Kidney epithelial cell (primary cell): ENCODE measurements at regions not wholly inside any gene's neighbourhood (a gene's known extent, or its start where the extent isn't known, plus 50 kb on each side); places are given as distances from the start of the nearest gene placed in this dataset.

Experiments used
- DNase-seq: peaks from one replicate; pipeline ENCODE4 v3.0.0-alpha.2; 2010; ENCODE audit warnings: low read depth
- H3K27me3 ChIP-seq: 2 replicates; pipeline ENCODE4 v1.6.0; 2011; ENCODE audit warnings: low read length; ENCODE audit not compliant: control insufficient read depth, insufficient read depth
- H3K36me3 ChIP-seq: 2 replicates; pipeline ENCODE4 v1.5.1; 2011; ENCODE audit warnings: low read length; ENCODE audit not compliant: control insufficient read depth, insufficient read depth
- H3K4me3 ChIP-seq: 2 replicates; pipeline ENCODE4 v1.5.1; 2011; ENCODE audit warnings: low read depth, mild to moderate bottlenecking, control low read depth, low read length
- TF ChIP-seq, protein P1 (sequence below): IDR thresholded peaks from 2 replicates; pipeline ENCODE4 v1.5.1; 2011; ENCODE audit warnings: mild to moderate bottlenecking, moderate library complexity, low read length, control low read depth, inconsistent platforms; ENCODE audit not compliant: insufficient read depth, poor library complexity, severe bottlenecking

DNA sequence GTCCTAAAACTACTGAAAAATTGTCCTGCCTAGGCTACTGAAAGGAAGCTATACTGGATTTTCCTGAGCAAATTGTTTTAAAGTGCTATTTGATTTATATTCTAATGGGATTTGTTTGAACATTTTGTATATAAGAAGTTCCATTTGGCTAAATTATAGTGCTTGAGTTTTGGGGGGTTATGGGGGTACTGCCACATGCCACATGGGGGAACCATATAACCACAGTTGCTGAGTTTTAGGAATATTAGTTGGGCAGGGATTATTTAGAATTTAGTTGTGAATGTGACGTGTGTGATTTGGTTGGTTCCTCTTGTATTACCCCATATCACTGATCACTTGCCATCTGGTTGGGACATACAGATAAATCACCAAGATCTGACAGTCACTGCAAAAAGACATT, 224.5 kb upstream of the TAPT1 start:
- no peaks in the 10 kb centered on the region for H3K27me3 ChIP-seq
- H3K36me3 ChIP-seq, result no peaks in the 10 kb centered on the region
- no peak overlapping the region for H3K4me3 ChIP-seq
- TF ChIP-seq, protein P1, sequence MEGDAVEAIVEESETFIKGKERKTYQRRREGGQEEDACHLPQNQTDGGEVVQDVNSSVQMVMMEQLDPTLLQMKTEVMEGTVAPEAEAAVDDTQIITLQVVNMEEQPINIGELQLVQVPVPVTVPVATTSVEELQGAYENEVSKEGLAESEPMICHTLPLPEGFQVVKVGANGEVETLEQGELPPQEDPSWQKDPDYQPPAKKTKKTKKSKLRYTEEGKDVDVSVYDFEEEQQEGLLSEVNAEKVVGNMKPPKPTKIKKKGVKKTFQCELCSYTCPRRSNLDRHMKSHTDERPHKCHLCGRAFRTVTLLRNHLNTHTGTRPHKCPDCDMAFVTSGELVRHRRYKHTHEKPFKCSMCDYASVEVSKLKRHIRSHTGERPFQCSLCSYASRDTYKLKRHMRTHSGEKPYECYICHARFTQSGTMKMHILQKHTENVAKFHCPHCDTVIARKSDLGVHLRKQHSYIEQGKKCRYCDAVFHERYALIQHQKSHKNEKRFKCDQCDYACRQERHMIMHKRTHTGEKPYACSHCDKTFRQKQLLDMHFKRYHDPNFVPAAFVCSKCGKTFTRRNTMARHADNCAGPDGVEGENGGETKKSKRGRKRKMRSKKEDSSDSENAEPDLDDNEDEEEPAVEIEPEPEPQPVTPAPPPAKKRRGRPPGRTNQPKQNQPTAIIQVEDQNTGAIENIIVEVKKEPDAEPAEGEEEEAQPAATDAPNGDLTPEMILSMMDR, result no peak
- no peak for DNase-seq

DNA sequence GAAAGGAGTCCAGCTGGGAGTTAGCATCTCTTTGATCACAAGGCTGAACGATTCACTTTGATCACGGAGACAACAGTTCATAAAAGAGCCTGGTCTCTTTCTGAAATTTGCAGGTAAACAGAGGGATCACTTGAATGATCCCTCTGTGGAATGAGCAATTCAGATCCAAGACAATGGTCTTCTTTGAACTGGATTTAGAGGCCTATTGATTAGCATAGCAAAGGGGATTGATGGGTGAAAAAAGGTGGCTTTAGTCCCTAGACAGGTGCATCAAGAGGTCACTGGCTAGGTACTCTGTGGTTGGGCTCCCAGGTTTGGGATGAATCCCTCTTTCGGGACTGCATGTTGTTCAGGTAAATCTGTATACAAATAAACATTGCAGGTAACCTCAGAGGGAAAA, 223.8 kb upstream of the TAPT1 start:
- no peaks in the 10 kb centered on the region for H3K27me3 ChIP-seq
- H3K4me3 ChIP-seq, result no peak overlapping the region
- no peak for DNase-seq
- H3K36me3 ChIP-seq, result no peaks in the 10 kb centered on the region
- TF ChIP-seq, protein P1, result no peak

DNA sequence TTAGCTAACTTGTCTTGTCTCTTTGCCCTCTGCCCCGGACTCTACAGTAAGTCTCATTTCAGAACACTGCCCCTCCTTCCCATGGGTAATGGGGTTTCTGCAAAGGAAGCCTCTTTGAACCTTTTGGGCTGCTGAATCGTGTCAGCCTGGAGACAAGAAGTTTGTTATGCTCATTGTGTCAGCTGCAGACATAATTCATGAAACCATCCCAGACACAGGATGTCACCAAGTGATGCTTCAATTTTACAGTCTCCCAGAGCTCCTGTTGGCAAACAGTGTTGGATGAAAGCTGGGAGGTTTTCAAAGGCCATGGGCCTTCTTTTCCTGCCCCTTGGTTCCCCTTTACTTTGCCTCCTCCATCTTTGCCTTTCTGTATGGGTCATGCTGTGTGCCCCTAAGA, 223.1 kb upstream of the TAPT1 start:
- TF ChIP-seq, protein P1, result no peak
- DNase-seq, result no peak
- H3K27me3 ChIP-seq, result no peaks in the 10 kb centered on the region
- H3K4me3 ChIP-seq, result no peak overlapping the region
- H3K36me3 ChIP-seq, result no peaks in the 10 kb centered on the region

DNA sequence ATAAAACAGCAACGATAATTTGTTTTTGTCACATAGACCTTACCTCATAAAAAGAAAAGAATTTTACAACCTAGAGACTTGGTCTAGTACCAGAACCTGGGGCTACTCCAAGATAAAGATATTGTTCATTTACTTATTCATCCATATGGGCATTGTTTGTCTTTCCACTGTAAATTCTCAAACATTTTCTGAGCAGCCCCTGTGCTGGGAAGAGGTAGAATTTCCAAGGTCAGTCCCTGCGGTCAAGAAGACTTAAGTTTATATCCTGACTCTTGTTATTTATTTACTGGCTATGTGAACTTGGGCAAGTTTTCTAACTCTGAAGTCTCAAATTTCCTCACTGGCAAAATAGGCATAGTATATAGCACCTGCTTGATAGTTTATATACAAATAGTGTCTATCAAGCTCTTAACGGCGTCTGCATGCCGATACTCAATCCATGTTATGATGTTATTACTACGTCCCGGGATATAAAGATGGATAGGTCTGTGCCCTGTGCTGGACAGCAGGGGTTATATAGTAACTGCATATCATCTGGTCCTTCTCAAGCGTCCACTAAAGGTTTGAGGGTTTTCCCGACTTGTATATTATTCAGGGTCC, 222.1 kb upstream of the TAPT1 start:
- H3K4me3 ChIP-seq, result no peak overlapping the region
- DNase-seq, result no peak
- no peaks in the 10 kb centered on the region for H3K36me3 ChIP-seq
- TF ChIP-seq, protein P1, result no peak
- H3K27me3 ChIP-seq, result no peaks in the 10 kb centered on the region

DNA sequence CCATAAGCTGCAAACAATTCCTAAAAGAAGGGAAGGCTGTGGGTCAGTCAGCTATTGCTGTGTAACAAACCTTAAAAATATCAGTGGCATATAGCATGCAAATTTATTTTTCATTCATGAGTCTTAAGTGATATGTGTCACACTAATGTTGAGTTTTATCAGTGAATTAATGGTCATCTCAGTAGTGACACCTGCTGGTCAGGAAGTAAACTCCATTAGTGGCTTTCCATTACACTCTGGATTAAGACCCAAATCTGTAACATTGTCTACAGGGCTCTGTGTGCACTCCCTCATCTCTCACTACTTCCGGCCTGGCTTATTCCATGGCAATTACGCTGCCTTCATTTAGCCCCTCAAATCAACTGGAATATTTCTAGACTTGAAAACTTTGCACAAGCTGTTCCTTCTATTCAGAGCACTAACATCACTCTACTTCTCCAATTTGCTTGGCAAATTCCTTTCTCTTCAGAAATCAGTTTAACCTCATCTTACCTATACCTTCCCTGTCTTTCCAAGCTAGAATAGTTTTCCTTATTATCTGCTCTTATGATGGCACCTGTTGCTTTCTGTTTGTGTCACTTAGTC, 217.3 kb upstream of the TAPT1 start:
- Histone ChIP-seq H3K36me3 (no peaks in the 10 kb centered on the region), H3K27me3 (no peaks in the 10 kb centered on the region), H3K4me3 (no peak overlapping the region)
- DNase-seq, result no peak
- TF ChIP-seq, protein P1, result peak; percentile 60

DNA sequence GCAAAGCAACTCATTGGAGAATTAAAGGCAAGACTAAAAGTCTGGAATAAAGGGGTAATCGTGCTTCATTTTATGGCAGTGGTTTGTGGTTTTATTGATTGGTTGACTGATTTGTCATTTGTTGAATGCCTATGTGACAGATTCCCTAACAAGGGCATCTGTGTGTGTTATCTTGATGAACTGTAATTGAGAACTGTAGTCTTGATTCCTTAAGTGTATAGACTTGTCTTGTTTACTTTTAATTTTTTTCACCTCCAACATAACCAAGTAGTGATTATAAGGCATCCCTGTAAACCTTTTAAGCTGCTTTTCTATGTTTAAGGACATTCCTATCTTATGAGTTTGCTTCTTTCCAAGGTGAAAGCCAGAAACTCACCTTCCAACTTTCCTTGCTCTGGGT, 216.0 kb upstream of the TAPT1 start:
- DNase-seq, result no peak
- TF ChIP-seq, protein P1, result no peak
- Histone ChIP-seq H3K27me3 (no peaks in the 10 kb centered on the region), H3K4me3 (no peak overlapping the region), H3K36me3 (no peaks in the 10 kb centered on the region)
